SU-DHL-6 (cell line): ENCODE measurements at regions not wholly inside any gene's neighbourhood (a gene's known extent, or its start where the extent isn't known, plus 50 kb on each side); places are given as distances from the start of the nearest gene placed in this dataset.
"Not testable (repeated sequence)": the region's sequence is repeated elsewhere in the genome, so short reads cannot be mapped to it uniquely, and the experiment has no call there.

Source experiments
- EZH2phosphoT487 ChIP-seq: fragments of 200-600 bp; sonication (generic), shearing (Covaris generic); conservative IDR thresholded peaks from 2 replicates; pipeline ENCODE4 v1.6.1; 2018; ENCODE audit warnings: mild to moderate bottlenecking, antibody characterized with exemption, low read length, moderate library complexity, mixed read lengths
- TF ChIP-seq, protein P1 (sequence below): fragments of 200-600 bp; sonication (generic); IDR thresholded peaks from one replicate; pipeline ENCODE4 v1.5.1; 2017; ENCODE audit warnings: antibody characterized with exemption, mild to moderate bottlenecking, low read length, moderate library complexity; ENCODE audit not compliant: insufficient read depth, poor library complexity, severe bottlenecking

DNA sequence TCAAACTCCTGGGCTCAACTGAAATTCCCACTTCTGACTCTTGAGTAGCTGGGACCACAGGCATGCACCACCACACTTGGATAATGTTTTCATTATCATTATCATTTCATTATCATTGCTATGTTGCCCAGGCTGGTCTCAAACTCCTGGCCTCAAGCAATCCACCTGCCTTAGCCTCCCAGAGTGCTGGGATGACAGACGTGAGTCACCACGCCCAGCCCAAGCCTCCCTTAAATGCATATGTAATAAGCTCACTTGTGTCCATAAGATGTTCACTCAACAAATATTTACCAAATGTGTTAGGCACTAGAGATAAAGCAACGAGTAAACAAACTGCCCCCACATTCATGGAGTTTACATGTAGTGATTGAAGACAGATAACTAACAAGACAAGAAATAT lies 295.7 kb downstream of the GOLGA6L6 start:
- TF ChIP-seq, protein P1, sequence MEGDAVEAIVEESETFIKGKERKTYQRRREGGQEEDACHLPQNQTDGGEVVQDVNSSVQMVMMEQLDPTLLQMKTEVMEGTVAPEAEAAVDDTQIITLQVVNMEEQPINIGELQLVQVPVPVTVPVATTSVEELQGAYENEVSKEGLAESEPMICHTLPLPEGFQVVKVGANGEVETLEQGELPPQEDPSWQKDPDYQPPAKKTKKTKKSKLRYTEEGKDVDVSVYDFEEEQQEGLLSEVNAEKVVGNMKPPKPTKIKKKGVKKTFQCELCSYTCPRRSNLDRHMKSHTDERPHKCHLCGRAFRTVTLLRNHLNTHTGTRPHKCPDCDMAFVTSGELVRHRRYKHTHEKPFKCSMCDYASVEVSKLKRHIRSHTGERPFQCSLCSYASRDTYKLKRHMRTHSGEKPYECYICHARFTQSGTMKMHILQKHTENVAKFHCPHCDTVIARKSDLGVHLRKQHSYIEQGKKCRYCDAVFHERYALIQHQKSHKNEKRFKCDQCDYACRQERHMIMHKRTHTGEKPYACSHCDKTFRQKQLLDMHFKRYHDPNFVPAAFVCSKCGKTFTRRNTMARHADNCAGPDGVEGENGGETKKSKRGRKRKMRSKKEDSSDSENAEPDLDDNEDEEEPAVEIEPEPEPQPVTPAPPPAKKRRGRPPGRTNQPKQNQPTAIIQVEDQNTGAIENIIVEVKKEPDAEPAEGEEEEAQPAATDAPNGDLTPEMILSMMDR = not testable (repeated sequence)
- not testable (repeated sequence) for TF ChIP-seq EZH2phosphoT487
